GM21515 (cell line): ENCODE measurements at regions not wholly inside any gene's neighbourhood (a gene's known extent, or its start where the extent isn't known, plus 50 kb on each side); places are given as distances from the start of the nearest gene placed in this dataset.

Experiments
- ATAC-seq: cut with Tn5 transposase; IDR thresholded peaks from one replicate; pipeline ENCODE4 v1.9.1; 2021; ENCODE audit not compliant: unreplicated experiment

- ATAC-seq = no peak
Measured at GRCh38 chr13:76751278-76751677, 134.9 kb downstream of the KCTD12 start.

GRCh38 chr13:76750126-76750525 is 136.1 kb downstream of the KCTD12 start:
- no peak for ATAC-seq

- peak; percentile 84 for ATAC-seq
Measured at GRCh38 chr13:76745261-76746200, 140.7 kb downstream of the KCTD12 start.

GRCh38 chr13:76741624-76742023 is 144.6 kb downstream of the KCTD12 start:
- no peak for ATAC-seq

- ATAC-seq = no peak
Measured at GRCh38 chr13:76741046-76741445, 145.2 kb downstream of the KCTD12 start.

- ATAC-seq = no peak
Measured at GRCh38 chr13:76738616-76739015, 147.6 kb downstream of the KCTD12 start.

- ATAC-seq = no peak
Measured at GRCh38 chr13:76737526-76737925, 148.7 kb downstream of the KCTD12 start.

GRCh38 chr13:76735641-76736040 is 150.6 kb downstream of the KCTD12 start:
- peak; percentile 51 for ATAC-seq

- ATAC-seq = no peak
Measured at GRCh38 chr13:76733671-76734070, 152.5 kb downstream of the KCTD12 start.

- ATAC-seq = no peak
Measured at GRCh38 chr13:76732367-76732766, 153.8 kb downstream of the KCTD12 start.

- ATAC-seq = no peak
Measured at GRCh38 chr13:76730220-76730619, 156.0 kb downstream of the KCTD12 start.

- ATAC-seq = no peak
Measured at GRCh38 chr13:76729691-76730090, 156.5 kb downstream of the KCTD12 start.

- no peak for ATAC-seq
Measured at GRCh38 chr13:76725896-76726295, 160.3 kb downstream of the KCTD12 start.

- no peak for ATAC-seq
Measured at GRCh38 chr13:76725211-76725610, 161.0 kb downstream of the KCTD12 start.

GRCh38 chr13:76724421-76724820 is 161.8 kb downstream of the KCTD12 start:
- ATAC-seq = no peak

- ATAC-seq = peak; percentile 65
Measured at GRCh38 chr13:76723551-76724232, 162.5 kb downstream of the KCTD12 start.

GRCh38 chr13:76722782-76723181 is 163.4 kb downstream of the KCTD12 start:
- ATAC-seq = no peak

- ATAC-seq = no peak
Measured at GRCh38 chr13:76720821-76721220, 165.4 kb downstream of the KCTD12 start.

GRCh38 chr13:76720416-76720815 is 165.8 kb downstream of the KCTD12 start:
- ATAC-seq = no peak

- ATAC-seq = no peak
Measured at GRCh38 chr13:76719955-76720354, 166.2 kb downstream of the KCTD12 start.

- no peak for ATAC-seq
Measured at GRCh38 chr13:76717092-76717491, 169.1 kb downstream of the KCTD12 start.

GRCh38 chr13:76715621-76716020 is 170.6 kb downstream of the KCTD12 start:
- ATAC-seq = no peak
